Activated CD4-positive, CD25-positive, alpha-beta regulatory T cell (primary cell): ENCODE measurements at regions not wholly inside any gene's neighbourhood (a gene's known extent, or its start where the extent isn't known, plus 50 kb on each side); places are given as distances from the start of the nearest gene placed in this dataset.

Experiments used
- DNase-seq, 4 experiments: peaks; one replicate each; lab custom pipeline; 2025; lab: John Stamatoyannopoulos, UW

DNA sequence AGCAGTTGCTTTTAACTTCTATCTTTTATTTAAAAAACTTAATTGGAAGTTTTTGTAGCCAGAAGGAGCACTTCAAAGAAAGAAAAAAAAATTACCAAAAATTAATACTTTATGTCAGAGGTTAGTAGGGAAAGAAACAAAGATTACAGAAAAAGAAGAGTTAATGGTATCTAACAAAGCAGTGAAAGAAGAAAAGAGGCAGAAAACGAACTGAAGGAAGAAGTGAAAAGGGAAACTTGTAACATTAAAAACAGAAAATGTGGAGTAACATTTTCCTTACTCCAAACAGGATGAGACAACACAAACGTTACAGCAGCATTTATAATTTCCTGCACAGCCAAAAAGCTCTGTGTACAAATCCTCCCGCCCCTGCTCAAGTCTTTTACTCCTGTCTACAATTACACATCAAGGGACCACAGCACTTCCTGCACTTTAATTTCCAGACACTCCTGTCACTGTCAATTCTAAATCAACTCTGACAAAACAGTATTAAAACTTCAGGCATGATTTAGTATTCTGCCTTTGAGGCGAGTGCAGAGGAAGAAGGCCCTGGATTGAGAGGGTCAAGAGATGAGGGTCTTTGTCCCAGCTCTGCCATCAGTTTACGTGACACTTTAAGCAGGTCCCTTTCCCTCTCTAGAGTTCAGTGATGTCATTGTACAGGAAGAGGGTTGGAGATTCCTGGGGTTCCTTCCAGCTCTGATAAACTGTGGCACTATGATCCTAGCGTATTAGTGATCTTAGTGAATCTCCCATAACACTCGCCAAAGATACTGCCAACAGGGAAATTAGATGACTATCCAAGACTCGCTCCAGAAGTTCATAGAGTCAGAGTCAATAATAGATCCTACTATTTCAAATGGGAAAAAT is 53.2 kb upstream of the LSM14A start:
- DNase-seq, result no peak

DNA sequence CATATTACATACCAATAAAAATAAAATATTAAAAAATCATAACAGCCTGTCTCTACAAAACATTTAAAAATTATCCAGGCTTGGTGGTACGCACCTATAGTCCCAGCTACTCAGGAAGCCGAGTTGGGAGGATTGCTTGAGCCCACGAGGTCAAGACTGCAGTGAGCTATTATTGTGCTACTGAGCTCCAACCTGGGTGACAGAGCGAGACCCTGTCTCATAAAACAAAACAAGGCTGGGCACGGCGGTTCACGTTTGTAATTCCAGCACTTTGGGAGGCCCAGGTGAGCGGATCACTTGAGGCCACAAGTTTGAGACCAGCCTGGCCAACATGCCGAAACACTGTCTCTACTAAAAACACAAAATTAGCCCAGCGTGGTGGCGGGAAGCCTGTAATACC is 52.2 kb upstream of the LSM14A start:
- DNase-seq, result no peak

DNA sequence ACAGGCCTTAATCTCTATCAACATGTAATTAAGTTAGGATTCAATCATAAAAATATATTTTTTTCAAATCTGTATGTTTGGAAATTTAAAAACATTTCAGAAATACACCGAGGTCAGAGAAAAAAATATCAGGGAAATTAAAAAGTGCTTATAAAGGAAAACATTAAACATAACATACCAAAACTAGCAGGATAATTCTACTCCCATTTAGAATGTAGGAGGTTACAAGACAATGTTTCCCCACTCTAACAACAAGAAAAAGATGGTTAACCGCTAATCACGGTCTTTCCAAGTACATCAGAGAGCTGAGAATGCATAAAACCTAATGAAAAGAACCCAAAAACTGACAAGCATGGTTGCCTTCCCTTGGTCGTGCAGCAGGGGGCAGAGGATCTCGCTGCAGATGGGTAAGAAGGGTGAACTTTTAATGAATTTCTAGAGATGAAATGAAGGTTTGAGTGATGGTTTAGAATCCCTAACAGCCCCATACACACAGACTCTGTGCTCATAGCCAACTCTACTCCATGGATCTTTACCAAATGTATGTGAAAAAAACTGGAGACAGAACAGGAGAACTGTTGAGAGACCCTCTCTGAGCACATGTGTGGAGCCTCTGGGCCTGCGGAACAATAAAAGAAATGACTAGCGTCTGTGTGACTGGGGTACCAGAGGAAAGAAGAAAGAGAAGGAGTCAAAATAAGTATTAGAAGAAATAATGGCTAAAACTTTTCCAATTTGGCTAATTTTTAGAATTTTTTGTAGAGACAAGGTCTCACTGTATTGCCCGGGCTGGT is 51.3 kb upstream of the LSM14A start:
- peak in 2 of 4 experiments; percentile 12 to 32 for DNase-seq
